Ishikawa (cell line): ENCODE measurements at regions not wholly inside any gene's neighbourhood (a gene's known extent, or its start where the extent isn't known, plus 50 kb on each side); places are given as distances from the start of the nearest gene placed in this dataset.

Source experiments
- CEBPB ChIP-seq: IDR thresholded peaks from 2 replicates; pipeline ENCODE4 v1.6.1; 2012
- CREB1 ChIP-seq: IDR thresholded peaks from 2 replicates; pipeline ENCODE4 v1.6.1; 2012; ENCODE audit warnings: low read depth
- EGR1 ChIP-seq: IDR thresholded peaks from 2 replicates; pipeline ENCODE4 v1.6.1; 2012
- EP300 ChIP-seq: IDR thresholded peaks from 2 replicates; pipeline ENCODE4 v1.6.1; 2012; ENCODE audit warnings: borderline replicate concordance
- FOXM1 ChIP-seq: IDR thresholded peaks from 2 replicates; pipeline ENCODE4 v1.6.1; 2012; ENCODE audit warnings: low read depth, borderline replicate concordance
- MAX ChIP-seq: IDR thresholded peaks from 2 replicates; pipeline ENCODE4 v1.6.1; 2012
- NFIC ChIP-seq: IDR thresholded peaks from 2 replicates; pipeline ENCODE4 v1.6.1; 2012
- RAD21 ChIP-seq: IDR thresholded peaks from 2 replicates; pipeline ENCODE4 v1.6.1; 2012; ENCODE audit warnings: low read depth
- TAF1 ChIP-seq: IDR thresholded peaks from 2 replicates; pipeline ENCODE4 v1.6.1; 2012; ENCODE audit warnings: low read depth, mild to moderate bottlenecking
- TCF12 ChIP-seq: IDR thresholded peaks from 2 replicates; pipeline ENCODE4 v1.6.1; 2012; ENCODE audit warnings: low read depth
- TEAD4 ChIP-seq: IDR thresholded peaks from 2 replicates; pipeline ENCODE4 v1.6.1; 2012
- USF1 ChIP-seq: IDR thresholded peaks from 2 replicates; pipeline ENCODE4 v1.6.1; 2012
- YY1 ChIP-seq: IDR thresholded peaks from 2 replicates; pipeline ENCODE4 v1.6.1; 2012; ENCODE audit warnings: low read depth
- ZBTB7A ChIP-seq: IDR thresholded peaks from 2 replicates; pipeline ENCODE4 v1.6.1; 2012; ENCODE audit warnings: low read depth
- TF ChIP-seq, protein P1 (sequence below): IDR thresholded peaks from 2 replicates; pipeline ENCODE4 v1.6.1; 2012; ENCODE audit warnings: low read depth, mild to moderate bottlenecking

- TF ChIP-seq CREB1 (no peak), YY1 (no peak), MAX (no peak), RAD21 (no peak), TCF12 (no peak), USF1 (no peak), EGR1 (no peak), NFIC (no peak), FOXM1 (no peak), TAF1 (no peak), ZBTB7A (no peak), TEAD4 (no peak), EP300 (no peak), CEBPB (no peak)
- TF ChIP-seq, protein P1, sequence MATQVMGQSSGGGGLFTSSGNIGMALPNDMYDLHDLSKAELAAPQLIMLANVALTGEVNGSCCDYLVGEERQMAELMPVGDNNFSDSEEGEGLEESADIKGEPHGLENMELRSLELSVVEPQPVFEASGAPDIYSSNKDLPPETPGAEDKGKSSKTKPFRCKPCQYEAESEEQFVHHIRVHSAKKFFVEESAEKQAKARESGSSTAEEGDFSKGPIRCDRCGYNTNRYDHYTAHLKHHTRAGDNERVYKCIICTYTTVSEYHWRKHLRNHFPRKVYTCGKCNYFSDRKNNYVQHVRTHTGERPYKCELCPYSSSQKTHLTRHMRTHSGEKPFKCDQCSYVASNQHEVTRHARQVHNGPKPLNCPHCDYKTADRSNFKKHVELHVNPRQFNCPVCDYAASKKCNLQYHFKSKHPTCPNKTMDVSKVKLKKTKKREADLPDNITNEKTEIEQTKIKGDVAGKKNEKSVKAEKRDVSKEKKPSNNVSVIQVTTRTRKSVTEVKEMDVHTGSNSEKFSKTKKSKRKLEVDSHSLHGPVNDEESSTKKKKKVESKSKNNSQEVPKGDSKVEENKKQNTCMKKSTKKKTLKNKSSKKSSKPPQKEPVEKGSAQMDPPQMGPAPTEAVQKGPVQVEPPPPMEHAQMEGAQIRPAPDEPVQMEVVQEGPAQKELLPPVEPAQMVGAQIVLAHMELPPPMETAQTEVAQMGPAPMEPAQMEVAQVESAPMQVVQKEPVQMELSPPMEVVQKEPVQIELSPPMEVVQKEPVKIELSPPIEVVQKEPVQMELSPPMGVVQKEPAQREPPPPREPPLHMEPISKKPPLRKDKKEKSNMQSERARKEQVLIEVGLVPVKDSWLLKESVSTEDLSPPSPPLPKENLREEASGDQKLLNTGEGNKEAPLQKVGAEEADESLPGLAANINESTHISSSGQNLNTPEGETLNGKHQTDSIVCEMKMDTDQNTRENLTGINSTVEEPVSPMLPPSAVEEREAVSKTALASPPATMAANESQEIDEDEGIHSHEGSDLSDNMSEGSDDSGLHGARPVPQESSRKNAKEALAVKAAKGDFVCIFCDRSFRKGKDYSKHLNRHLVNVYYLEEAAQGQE = no peak
Measured at GRCh38 chr6:105499931-105500330, 97.0 kb upstream of the PREP start.

GRCh38 chr6:105499136-105499870, 96.4 kb upstream of the PREP start:
- TF ChIP-seq USF1 (no peak), NFIC (no peak), TEAD4 (no peak), MAX (no peak), YY1 (no peak), CREB1 (no peak), TCF12 (no peak), EGR1 (no peak), CEBPB (no peak), FOXM1 (no peak), RAD21 (no peak), TAF1 (no peak), ZBTB7A (no peak), EP300 (no peak)
- TF ChIP-seq, protein P1 = no peak

GRCh38 chr6:105497549-105497948, 94.7 kb upstream of the PREP start:
- no peak for TF ChIP-seq TEAD4
- TF ChIP-seq, protein P1 = no peak
- no peak for TF ChIP-seq EP300

DNA sequence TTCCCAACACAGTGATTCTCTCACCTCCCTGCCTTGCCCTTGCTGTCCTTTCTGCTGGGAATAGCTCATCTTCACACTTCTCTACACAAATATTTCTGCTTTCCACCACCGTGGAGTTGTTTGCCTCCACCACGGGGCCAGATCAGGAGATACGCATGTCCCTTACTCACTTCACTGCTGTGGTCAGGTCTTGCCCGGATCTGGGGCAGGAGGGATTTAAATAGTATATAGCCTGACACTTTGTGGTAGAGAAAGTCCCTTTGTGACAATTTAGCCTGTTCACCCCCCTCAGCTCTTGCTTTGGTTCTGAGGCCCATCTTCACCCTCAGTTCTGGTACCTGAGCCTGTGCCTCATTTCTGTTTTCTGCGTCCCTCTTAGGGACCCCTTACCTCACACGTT, 92.6 kb upstream of the PREP start:
- TF ChIP-seq NFIC (no peak), TAF1 (no peak), YY1 (no peak), ZBTB7A (no peak), TEAD4 (no peak), FOXM1 (no peak), CEBPB (no peak), RAD21 (no peak), EP300 (no peak), MAX (no peak), EGR1 (no peak), TCF12 (no peak), USF1 (no peak), CREB1 (no peak)
- TF ChIP-seq, protein P1 = no peak
